ENCODE measurements at regions not wholly inside any gene's neighbourhood (a gene's known extent, or its start where the extent isn't known, plus 50 kb on each side); places are given as distances from the start of the nearest gene placed in this dataset.

DNA sequence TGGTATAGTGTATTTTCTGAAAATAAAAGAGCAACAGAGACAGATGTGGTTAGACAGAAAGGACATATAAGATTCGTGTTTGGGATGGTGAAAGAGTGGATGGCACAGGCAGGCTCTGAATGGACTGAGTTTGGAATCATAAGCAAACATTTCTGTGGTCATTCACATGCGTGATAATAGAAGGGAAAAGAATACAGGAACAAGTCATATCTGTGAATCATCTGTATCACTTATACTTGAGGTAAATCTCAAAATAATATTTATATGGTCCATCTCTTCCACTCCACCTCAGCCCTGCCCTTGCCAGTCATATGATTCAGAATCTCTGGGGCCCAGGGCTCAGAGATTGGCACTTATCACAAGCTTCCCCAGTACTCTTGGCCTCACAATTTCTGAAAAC, 535.1 kb downstream of the BCKDHB start:
- no peak for TF ChIP-seq CTCF (conservative IDR thresholded peaks at IDR 0.05; ENCODE audit: low read depth in 2 of 2)
- no peak for TF ChIP-seq POLR2AphosphoS5 (IDR thresholded peaks at IDR 0.05; ENCODE audit: low read depth)
- no peak for TF ChIP-seq EZH2phosphoT487 (IDR thresholded peaks at IDR 0.05; ENCODE audit: unreplicated experiment)
- TF ChIP-seq NANOG (IDR thresholded peaks at IDR 0.05; ENCODE audit: borderline replicate concordance) = no peak
- no peak overlapping the region for H3K27ac Mint-ChIP-seq
- Histone ChIP-seq H3K27me3 (ENCODE audit: insufficient read depth) (no peaks in the 10 kb centered on the region), H3K27ac (ENCODE audit: low read depth) (no peak overlapping the region), H3F3A (replicated peaks; ENCODE audit: low read depth) (no peaks in the 10 kb centered on the region), H3K4me1 (ENCODE audit: insufficient read depth) (peaks cover 13% of the 10 kb centered on the region), H4K20me1 (replicated peaks; ENCODE audit: insufficient read depth) (no peaks in the 10 kb centered on the region), H3K4me2 (no peak overlapping the region), H2AFZ (no peak overlapping the region), H3K79me2 (replicated peaks; ENCODE audit: insufficient read depth) (no peaks in the 10 kb centered on the region), H3K36me3 (ENCODE audit: insufficient read depth) (no peaks in the 10 kb centered on the region), H3K4me3 (no peak overlapping the region), H3K9me2 (ENCODE audit: insufficient read depth) (peaks cover 12% of the 10 kb centered on the region)
- peaks cover 13% of the 10 kb centered on the region; the same call in 2 of the 3 replicates for H3K36me3 Mint-ChIP-seq (ENCODE audit: low read depth)
- H3K4me3 Mint-ChIP-seq = no peak overlapping the region
- peaks cover 3% of the 10 kb centered on the region for H3K27me3 Mint-ChIP-seq (ENCODE audit: insufficient read depth, low read depth, poor library complexity)
- DNase-seq (ENCODE audit: low spot score) = no peak
- peaks cover 16% of the 10 kb centered on the region for H3K4me1 Mint-ChIP-seq
- H3K9me3 Mint-ChIP-seq = peaks cover 15% of the 10 kb centered on the region
- no peak for ATAC-seq

- Mint-ChIP-seq H3K36me3 (ENCODE audit: low read depth) (peaks cover 6% of the 10 kb centered on the region; the same call in 2 of the 3 replicates), H3K9me3 (peaks cover 5% of the 10 kb centered on the region), H3K4me3 (no peak overlapping the region), H3K4me1 (peaks cover 16% of the 10 kb centered on the region), H3K27ac (no peak overlapping the region), H3K27me3 (ENCODE audit: insufficient read depth, low read depth, poor library complexity) (peaks cover 3% of the 10 kb centered on the region)
- peaks cover 13% of the 10 kb centered on the region for H3K4me1 ChIP-seq (ENCODE audit: insufficient read depth)
- no peaks in the 10 kb centered on the region for H4K20me1 ChIP-seq (replicated peaks; ENCODE audit: insufficient read depth)
- no peaks in the 10 kb centered on the region for H3K79me2 ChIP-seq (replicated peaks; ENCODE audit: insufficient read depth)
- peaks cover 3% of the 10 kb centered on the region; the same call in 1 of the 2 replicates for H3K9me2 ChIP-seq (ENCODE audit: insufficient read depth)
- H3F3A ChIP-seq (replicated peaks; ENCODE audit: low read depth) = no peaks in the 10 kb centered on the region
- no peaks in the 10 kb centered on the region for H3K27me3 ChIP-seq (ENCODE audit: insufficient read depth)
- H3K4me2 ChIP-seq = no peak overlapping the region
- no peak overlapping the region for H3K4me3 ChIP-seq
- no peak overlapping the region for H3K27ac ChIP-seq (ENCODE audit: low read depth)
- no peaks in the 10 kb centered on the region for H3K36me3 ChIP-seq (ENCODE audit: insufficient read depth)
- no peak for DNase-seq (ENCODE audit: low spot score)
- H2AFZ ChIP-seq = no peak overlapping the region
- ATAC-seq = no peak
- TF ChIP-seq REST (IDR thresholded peaks at IDR 0.05; ENCODE audit: unreplicated experiment) (no peak), ZNF331 (CRISPR knock-in tag; IDR thresholded peaks at IDR 0.05; ENCODE audit: low read depth) (no peak), STAT1 (IDR thresholded peaks at IDR 0.05; ENCODE audit: unreplicated experiment) (no peak), CTCF (conservative IDR thresholded peaks at IDR 0.05; ENCODE audit: low read depth in 2 of 2) (no peak), ZNF462 (CRISPR knock-in tag; IDR thresholded peaks at IDR 0.05) (no peak)
Measured at GRCh38 chr6:80640176-80640575, 533.7 kb downstream of the BCKDHB start.

All from GM23338 (cell line).